Endothelial cell of umbilical vein (primary cell): ENCODE measurements at regions not wholly inside any gene's neighbourhood (a gene's known extent, or its start where the extent isn't known, plus 50 kb on each side); places are given as distances from the start of the nearest gene placed in this dataset.

ENCODE experiments used
- CTCF ChIP-seq, 2 donors: IDR thresholded peaks; 1 replicate in 1 of 2; 2 replicates in 1 of 2; pipeline ENCODE4 v1.5.1; 2011; ENCODE audit warnings: low read length in 2 of 2, mild to moderate bottlenecking in 2 of 2, moderate library complexity in 2 of 2, control low read depth in 1 of 2, inconsistent platforms in 1 of 2, low read depth in 1 of 2; ENCODE audit not compliant: insufficient read depth in 1 of 2; ENCODE audit errors: extremely low read depth in 1 of 2
- EZH2 ChIP-seq: IDR thresholded peaks from 2 replicates; pipeline ENCODE4 v1.6.1; 2012; ENCODE audit warnings: borderline replicate concordance, low read depth, mild to moderate bottlenecking, moderate library complexity, low read length, inconsistent platforms; ENCODE audit not compliant: severe bottlenecking
- POLR2AphosphoS5 ChIP-seq: IDR thresholded peaks from 2 replicates; pipeline ENCODE4 v1.6.1; 2012; ENCODE audit warnings: low read depth, mild to moderate bottlenecking, control low read depth, low read length, moderate library complexity; ENCODE audit not compliant: insufficient read depth

- no peak for TF ChIP-seq EZH2
- TF ChIP-seq CTCF (IDR thresholded peaks at IDR 0.05; ENCODE audit: extremely low read depth in 1 of 2, insufficient read depth in 1 of 2, low read depth in 1 of 2, low read length in 2 of 2) = no peak
- no peak for TF ChIP-seq POLR2AphosphoS5
Measured at GRCh38 chr10:120014031-120014430, 121.5 kb downstream of the SEC23IP start.
